Breast epithelium (tissue), 4 donors: ENCODE measurements at regions not wholly inside any gene's neighbourhood (a gene's known extent, or its start where the extent isn't known, plus 50 kb on each side); places are given as distances from the start of the nearest gene placed in this dataset.

Experiments used
- DNase-seq, 2 donors: peaks; one replicate each; pipeline ENCODE4 v3.0.0-alpha.2; 2019; ENCODE audit warnings: low spot score in 2 of 2
- H3K27ac ChIP-seq, 2 donors: fragments of 200-600 bp; sonication (generic) in 1 of 2; one replicate each; pipeline ENCODE4 v1.5.1; 2016 to 2019; ENCODE audit warnings: mild to moderate bottlenecking in 1 of 2
- H3K27me3 ChIP-seq, 2 donors: fragments of 200-600 bp; sonication (generic) in 1 of 2; one replicate each; pipeline versions ENCODE4 v1.5.1 to v1.6.0; 2017 to 2019; ENCODE audit warnings: control low read depth in 1 of 2, mild to moderate bottlenecking in 1 of 2
- H3K36me3 ChIP-seq: fragments of 200-600 bp; one replicate; pipeline ENCODE4 v1.5.1; 2019
- H3K4me1 ChIP-seq, 2 donors: fragments of 200-600 bp; sonication (generic); one replicate each; pipeline ENCODE4 v1.5.1; 2016 to 2019; ENCODE audit warnings: control low read depth in 1 of 2
- H3K4me3 ChIP-seq, 3 donors: fragments of 200-600 bp; sonication (generic); 1 replicate in 2 of 3; 2 replicates in 1 of 3; pipeline ENCODE4 v1.5.1; 2016 to 2019; ENCODE audit warnings: mild to moderate bottlenecking in 3 of 3, moderate library complexity in 2 of 3
- H3K9me3 ChIP-seq, 2 donors: fragments of 200-600 bp; sonication (generic) in 1 of 2; one replicate each; pipeline ENCODE4 v1.5.1; 2016 to 2019; ENCODE audit warnings: control low read depth in 1 of 2
- POLR2A ChIP-seq: fragments of 450-650 bp; IDR thresholded peaks from one replicate; pipeline ENCODE4 v1.6.1; 2016; ENCODE audit warnings: antibody characterized with exemption, mild to moderate bottlenecking, moderate library complexity
- POLR2AphosphoS5 ChIP-seq, 3 donors: sonication (generic); formaldehyde crosslinking; IDR thresholded peaks; one replicate each; pipeline ENCODE4 v1.6.1; 2017; ENCODE audit warnings: antibody characterized with exemption in 3 of 3
- intact Hi-C: fragments of 100-400 bp; cut with DNase I; formaldehyde crosslinking; loops from one replicate; pipeline ENCODE4 v1.15.1; 2023; ENCODE audit warnings: low total_unique reads
- TF ChIP-seq, protein P1 (sequence below), 3 donors: fragments of 450-650 bp; IDR thresholded peaks; one replicate each; pipeline ENCODE4 v1.5.1; 2016 to 2017; ENCODE audit warnings: antibody characterized with exemption in 3 of 3, mild to moderate bottlenecking in 3 of 3, moderate library complexity in 3 of 3

DNA sequence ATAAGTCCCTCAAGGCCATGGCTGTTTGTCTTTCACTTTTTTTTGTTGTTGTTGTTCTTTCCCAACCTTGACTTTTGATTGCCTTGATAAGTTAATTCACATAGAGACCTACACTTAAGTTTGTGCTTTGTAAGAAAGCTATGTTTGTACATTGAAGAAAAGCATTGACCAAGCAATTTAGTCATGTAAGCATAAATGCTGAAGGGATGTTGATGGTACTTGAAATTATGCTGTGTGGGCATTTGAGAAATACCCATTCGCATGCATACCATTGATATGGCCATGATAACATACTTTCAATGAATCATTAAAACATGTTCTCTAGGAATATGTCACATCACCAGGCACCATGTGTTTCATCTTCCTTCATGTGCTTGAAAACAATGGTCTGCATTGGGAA lies 803.7 kb upstream of the TMEM132C start:
- intact Hi-C loops: no loop called here
- TF ChIP-seq POLR2AphosphoS5 (IDR thresholded peaks at IDR 0.05) (no peak), POLR2A (no peak)
- TF ChIP-seq, protein P1, sequence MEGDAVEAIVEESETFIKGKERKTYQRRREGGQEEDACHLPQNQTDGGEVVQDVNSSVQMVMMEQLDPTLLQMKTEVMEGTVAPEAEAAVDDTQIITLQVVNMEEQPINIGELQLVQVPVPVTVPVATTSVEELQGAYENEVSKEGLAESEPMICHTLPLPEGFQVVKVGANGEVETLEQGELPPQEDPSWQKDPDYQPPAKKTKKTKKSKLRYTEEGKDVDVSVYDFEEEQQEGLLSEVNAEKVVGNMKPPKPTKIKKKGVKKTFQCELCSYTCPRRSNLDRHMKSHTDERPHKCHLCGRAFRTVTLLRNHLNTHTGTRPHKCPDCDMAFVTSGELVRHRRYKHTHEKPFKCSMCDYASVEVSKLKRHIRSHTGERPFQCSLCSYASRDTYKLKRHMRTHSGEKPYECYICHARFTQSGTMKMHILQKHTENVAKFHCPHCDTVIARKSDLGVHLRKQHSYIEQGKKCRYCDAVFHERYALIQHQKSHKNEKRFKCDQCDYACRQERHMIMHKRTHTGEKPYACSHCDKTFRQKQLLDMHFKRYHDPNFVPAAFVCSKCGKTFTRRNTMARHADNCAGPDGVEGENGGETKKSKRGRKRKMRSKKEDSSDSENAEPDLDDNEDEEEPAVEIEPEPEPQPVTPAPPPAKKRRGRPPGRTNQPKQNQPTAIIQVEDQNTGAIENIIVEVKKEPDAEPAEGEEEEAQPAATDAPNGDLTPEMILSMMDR (IDR thresholded peaks at IDR 0.05): no peak
- H3K9me3 ChIP-seq: no peaks in the 10 kb centered on the region
- H3K27me3 ChIP-seq: no peaks in the 10 kb centered on the region
- DNase-seq: no peak
- no peak overlapping the region for H3K4me3 ChIP-seq
- H3K4me1 ChIP-seq: no peaks in the 10 kb centered on the region
- no peak overlapping the region for H3K27ac ChIP-seq
- H3K36me3 ChIP-seq: no peaks in the 10 kb centered on the region

DNA sequence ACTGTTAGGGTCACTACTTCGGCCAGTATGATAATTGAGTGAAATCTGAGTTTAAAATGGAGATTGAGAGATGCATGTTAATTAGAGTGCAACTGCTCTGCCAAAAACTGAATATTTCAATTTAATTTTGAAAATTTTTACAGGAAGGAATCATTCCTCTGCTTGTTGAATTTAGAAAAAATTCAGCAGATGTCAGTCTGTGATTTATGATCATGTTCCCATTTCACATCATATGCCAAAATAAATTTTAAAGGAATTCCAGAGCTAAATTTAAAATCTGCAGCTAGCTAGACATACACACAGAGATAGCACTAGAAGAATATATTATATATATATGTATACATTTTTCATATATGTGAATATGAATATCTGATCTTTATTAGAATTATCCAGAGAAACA lies 797.6 kb upstream of the TMEM132C start:
- no peak for DNase-seq
- intact Hi-C loops: no loop called here
- no peak overlapping the region for H3K27ac ChIP-seq
- H3K27me3 ChIP-seq: no peaks in the 10 kb centered on the region
- no peak for TF ChIP-seq POLR2AphosphoS5 (IDR thresholded peaks at IDR 0.05)
- TF ChIP-seq, protein P1 (IDR thresholded peaks at IDR 0.05): no peak
- TF ChIP-seq POLR2A: no peak
- no peaks in the 10 kb centered on the region for H3K36me3 ChIP-seq
- H3K4me3 ChIP-seq: no peak overlapping the region
- H3K4me1 ChIP-seq: no peaks in the 10 kb centered on the region
- no peaks in the 10 kb centered on the region for H3K9me3 ChIP-seq

DNA sequence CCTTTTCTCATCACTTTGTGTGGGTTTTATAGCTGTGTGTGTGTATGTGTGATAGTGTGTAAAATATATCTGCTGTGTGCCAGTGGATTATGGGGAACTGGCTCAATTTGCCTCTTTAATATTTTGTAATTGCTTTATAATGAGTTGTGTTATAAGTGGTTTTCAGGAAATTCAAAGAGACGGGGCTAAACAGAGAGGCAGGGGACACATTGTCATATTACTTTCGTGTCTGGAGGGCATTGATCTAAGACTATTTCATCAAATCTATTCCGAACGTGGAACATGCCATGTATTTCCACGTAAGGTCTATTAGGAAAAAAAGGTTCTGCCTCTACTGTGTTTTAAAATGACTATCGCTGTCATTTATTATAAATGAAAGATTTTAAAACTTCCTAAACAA lies 793.2 kb upstream of the TMEM132C start:
- no peaks in the 10 kb centered on the region for H3K36me3 ChIP-seq
- H3K27ac ChIP-seq: no peak overlapping the region
- H3K4me3 ChIP-seq: no peak overlapping the region
- intact Hi-C loops: no loop called here
- TF ChIP-seq, protein P1 (IDR thresholded peaks at IDR 0.05): no peak
- no peak for TF ChIP-seq POLR2AphosphoS5 (IDR thresholded peaks at IDR 0.05)
- TF ChIP-seq POLR2A: no peak
- no peaks in the 10 kb centered on the region for H3K27me3 ChIP-seq
- DNase-seq: no peak
- no peaks in the 10 kb centered on the region for H3K9me3 ChIP-seq
- no peaks in the 10 kb centered on the region for H3K4me1 ChIP-seq

DNA sequence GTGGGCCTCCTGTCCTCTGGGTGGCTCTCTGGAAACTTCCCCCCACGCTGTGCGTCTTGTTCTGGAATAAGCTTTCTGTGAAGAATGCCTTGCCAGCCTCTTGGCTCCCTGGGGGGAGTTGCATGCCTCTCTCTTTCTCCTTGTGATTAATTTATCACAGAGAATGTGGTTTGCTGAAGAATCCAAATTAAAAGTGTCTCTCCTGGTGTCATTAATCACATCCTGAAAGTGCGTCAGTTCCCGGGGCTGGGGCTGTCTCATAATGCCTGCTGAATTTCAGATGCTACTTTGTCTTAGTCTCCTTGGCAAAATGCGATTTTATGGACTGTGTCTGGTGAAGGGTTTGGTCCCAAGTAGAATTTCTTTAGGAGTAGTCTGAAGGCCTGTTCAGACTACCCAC lies 787.7 kb upstream of the TMEM132C start:
- H3K4me1 ChIP-seq: no peaks in the 10 kb centered on the region
- intact Hi-C loops: no loop called here
- DNase-seq: no peak
- no peak overlapping the region for H3K4me3 ChIP-seq
- H3K27me3 ChIP-seq: no peaks in the 10 kb centered on the region
- no peaks in the 10 kb centered on the region for H3K9me3 ChIP-seq
- H3K27ac ChIP-seq: no peak overlapping the region
- TF ChIP-seq POLR2AphosphoS5 (IDR thresholded peaks at IDR 0.05): no peak
- TF ChIP-seq, protein P1 (IDR thresholded peaks at IDR 0.05): no peak
- no peak for TF ChIP-seq POLR2A
- no peaks in the 10 kb centered on the region for H3K36me3 ChIP-seq

DNA sequence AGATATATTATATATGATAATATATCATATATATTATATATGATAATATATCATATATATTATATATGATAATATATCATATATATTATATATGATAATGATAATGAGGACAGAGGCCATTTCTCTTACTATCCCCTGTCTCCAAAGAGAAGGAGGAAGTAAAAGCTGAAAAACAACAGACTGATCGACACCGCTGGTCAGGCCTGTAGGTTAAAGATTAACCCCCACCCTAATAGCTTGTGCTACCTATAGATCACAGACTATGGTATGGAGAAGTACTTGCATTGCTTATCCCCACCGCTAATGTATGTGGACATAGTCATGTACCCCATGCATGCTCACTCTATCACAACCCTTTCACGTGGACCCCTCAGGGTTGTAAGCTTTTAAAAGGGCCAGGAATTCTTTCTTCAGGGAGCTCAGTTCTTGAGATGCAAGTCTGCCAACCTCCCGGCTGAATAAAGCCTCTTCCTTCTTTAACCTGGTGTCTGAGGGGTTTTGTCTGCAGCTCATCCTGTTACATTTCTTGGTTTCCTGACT lies 786.1 kb upstream of the TMEM132C start:
- no peak for TF ChIP-seq POLR2A
- TF ChIP-seq, protein P1 (IDR thresholded peaks at IDR 0.05): no peak
- no peak for TF ChIP-seq POLR2AphosphoS5 (IDR thresholded peaks at IDR 0.05)
- Histone ChIP-seq H3K9me3 (no peaks in the 10 kb centered on the region), H3K27me3 (no peaks in the 10 kb centered on the region), H3K27ac (no peak overlapping the region), H3K4me3 (no peak overlapping the region), H3K36me3 (no peaks in the 10 kb centered on the region), H3K4me1 (no peaks in the 10 kb centered on the region)
- intact Hi-C loops: no loop called here
- DNase-seq: no peak
